ENCODE measurements at regions not wholly inside any gene's neighbourhood (a gene's known extent, or its start where the extent isn't known, plus 50 kb on each side); places are given as distances from the start of the nearest gene placed in this dataset.

- TF ChIP-seq CTCF (IDR thresholded peaks at IDR 0.05), result no peak
- TF ChIP-seq ZFX (IDR thresholded peaks at IDR 0.05; ENCODE audit: borderline replicate concordance), result no peak
Measured at GRCh38 chr15:95170561-95171380, 939.4 kb downstream of the MCTP2 start.

Measured in 22Rv1 (cell line).